ENCODE measurements at regions not wholly inside any gene's neighbourhood (a gene's known extent, or its start where the extent isn't known, plus 50 kb on each side); places are given as distances from the start of the nearest gene placed in this dataset.

GRCh38 chr4:38495446-38495845 lies 168.6 kb upstream of the KLF3 start:
- no peaks in the 10 kb centered on the region for H3K4me1 ChIP-seq (ENCODE audit: control insufficient read depth in 2 of 2, insufficient read depth in 2 of 2, low read length in 1 of 2)
- H3K9me3 ChIP-seq (ENCODE audit: control insufficient read depth in 2 of 2, insufficient read depth in 1 of 2, low read depth in 1 of 2, low read length in 1 of 2): no peaks in the 10 kb centered on the region
- no peaks in the 10 kb centered on the region for H3K27me3 ChIP-seq (ENCODE audit: control insufficient read depth in 1 of 2, insufficient read depth in 2 of 2, low read length in 2 of 2)
- no peaks in the 10 kb centered on the region for H3K36me3 ChIP-seq (ENCODE audit: control insufficient read depth in 2 of 2, insufficient read depth in 2 of 2, low read length in 1 of 2)
- WGBS, 2 donors: 70 to 78% methylated on average over 3 of the region's 3 CpGs
- H3K4me3 ChIP-seq (ENCODE audit: low read depth in 1 of 2, low read length in 2 of 2): no peak overlapping the region
- no peak overlapping the region for H3K27ac ChIP-seq (ENCODE audit: low read depth in 2 of 2, low read length in 1 of 2)

- WGBS, 2 donors: 44 to 61% methylated on average over 3 of the region's 3 CpGs
- H3K4me1 ChIP-seq (ENCODE audit: control insufficient read depth in 2 of 2, insufficient read depth in 2 of 2, low read length in 1 of 2): no peaks in the 10 kb centered on the region
- no peak overlapping the region for H3K4me3 ChIP-seq (ENCODE audit: low read depth in 1 of 2, low read length in 2 of 2)
- no peaks in the 10 kb centered on the region for H3K9me3 ChIP-seq (ENCODE audit: control insufficient read depth in 2 of 2, insufficient read depth in 1 of 2, low read depth in 1 of 2, low read length in 1 of 2)
- no peaks in the 10 kb centered on the region for H3K36me3 ChIP-seq (ENCODE audit: control insufficient read depth in 2 of 2, insufficient read depth in 2 of 2, low read length in 1 of 2)
- no peak overlapping the region for H3K27ac ChIP-seq (ENCODE audit: low read depth in 2 of 2, low read length in 1 of 2)
- no peaks in the 10 kb centered on the region for H3K27me3 ChIP-seq (ENCODE audit: control insufficient read depth in 1 of 2, insufficient read depth in 2 of 2, low read length in 2 of 2)
These were observed 166.9 kb upstream of the KLF3 start for GRCh38 chr4:38497121-38497520.

GRCh38 chr4:38499101-38499500 lies 164.9 kb upstream of the KLF3 start:
- Histone ChIP-seq H3K4me3 (ENCODE audit: low read depth in 1 of 2, low read length in 2 of 2) (no peak overlapping the region), H3K27me3 (ENCODE audit: control insufficient read depth in 1 of 2, insufficient read depth in 2 of 2, low read length in 2 of 2) (no peaks in the 10 kb centered on the region), H3K27ac (ENCODE audit: low read depth in 2 of 2, low read length in 1 of 2) (no peak overlapping the region), H3K9me3 (ENCODE audit: control insufficient read depth in 2 of 2, insufficient read depth in 1 of 2, low read depth in 1 of 2, low read length in 1 of 2) (no peaks in the 10 kb centered on the region), H3K36me3 (ENCODE audit: control insufficient read depth in 2 of 2, insufficient read depth in 2 of 2, low read length in 1 of 2) (no peaks in the 10 kb centered on the region), H3K4me1 (ENCODE audit: control insufficient read depth in 2 of 2, insufficient read depth in 2 of 2, low read length in 1 of 2) (no peaks in the 10 kb centered on the region)
- 83 to 89% methylated on average over 1 of the region's 1 CpG for WGBS, 2 donors

GRCh38 chr4:38500433-38500832 lies 163.6 kb upstream of the KLF3 start:
- no peaks in the 10 kb centered on the region for H3K27me3 ChIP-seq (ENCODE audit: control insufficient read depth in 1 of 2, insufficient read depth in 2 of 2, low read length in 2 of 2)
- H3K27ac ChIP-seq (ENCODE audit: low read depth in 2 of 2, low read length in 1 of 2): no peak overlapping the region
- WGBS, 2 donors: 93 to 94% methylated on average over 2 of the region's 2 CpGs
- H3K36me3 ChIP-seq (ENCODE audit: control insufficient read depth in 2 of 2, insufficient read depth in 2 of 2, low read length in 1 of 2): no peaks in the 10 kb centered on the region
- H3K9me3 ChIP-seq (ENCODE audit: control insufficient read depth in 2 of 2, insufficient read depth in 1 of 2, low read depth in 1 of 2, low read length in 1 of 2): no peaks in the 10 kb centered on the region
- no peak overlapping the region for H3K4me3 ChIP-seq (ENCODE audit: low read depth in 1 of 2, low read length in 2 of 2)
- no peaks in the 10 kb centered on the region for H3K4me1 ChIP-seq (ENCODE audit: control insufficient read depth in 2 of 2, insufficient read depth in 2 of 2, low read length in 1 of 2)

- Histone ChIP-seq H3K27me3 (ENCODE audit: control insufficient read depth in 1 of 2, insufficient read depth in 2 of 2, low read length in 2 of 2) (no peaks in the 10 kb centered on the region), H3K27ac (ENCODE audit: low read depth in 2 of 2, low read length in 1 of 2) (no peak overlapping the region), H3K4me3 (ENCODE audit: low read depth in 1 of 2, low read length in 2 of 2) (no peak overlapping the region), H3K9me3 (ENCODE audit: control insufficient read depth in 2 of 2, insufficient read depth in 1 of 2, low read depth in 1 of 2, low read length in 1 of 2) (no peaks in the 10 kb centered on the region), H3K4me1 (ENCODE audit: control insufficient read depth in 2 of 2, insufficient read depth in 2 of 2, low read length in 1 of 2) (no peaks in the 10 kb centered on the region), H3K36me3 (ENCODE audit: control insufficient read depth in 2 of 2, insufficient read depth in 2 of 2, low read length in 1 of 2) (no peaks in the 10 kb centered on the region)
- WGBS, 2 donors: 86 to 88% methylated on average over 2 of the region's 2 CpGs
These were observed 162.3 kb upstream of the KLF3 start for GRCh38 chr4:38501698-38502097.

GRCh38 chr4:38503689-38504395 lies 160.2 kb upstream of the KLF3 start:
- H3K4me1 ChIP-seq (ENCODE audit: control insufficient read depth in 2 of 2, insufficient read depth in 2 of 2, low read length in 1 of 2): no peaks in the 10 kb centered on the region
- H3K4me3 ChIP-seq (ENCODE audit: low read depth in 1 of 2, low read length in 2 of 2): no peak overlapping the region
- WGBS, 2 donors: 80 to 82% methylated on average over 6 of the region's 6 CpGs
- H3K9me3 ChIP-seq (ENCODE audit: control insufficient read depth in 2 of 2, insufficient read depth in 1 of 2, low read depth in 1 of 2, low read length in 1 of 2): no peaks in the 10 kb centered on the region
- H3K36me3 ChIP-seq (ENCODE audit: control insufficient read depth in 2 of 2, insufficient read depth in 2 of 2, low read length in 1 of 2): no peaks in the 10 kb centered on the region
- no peak overlapping the region for H3K27ac ChIP-seq (ENCODE audit: low read depth in 2 of 2, low read length in 1 of 2)
- H3K27me3 ChIP-seq (ENCODE audit: control insufficient read depth in 1 of 2, insufficient read depth in 2 of 2, low read length in 2 of 2): no peaks in the 10 kb centered on the region

- 96 to 97% methylated on average over 2 of the region's 2 CpGs for WGBS, 2 donors
- Histone ChIP-seq H3K9me3 (ENCODE audit: control insufficient read depth in 2 of 2, insufficient read depth in 1 of 2, low read depth in 1 of 2, low read length in 1 of 2) (no peaks in the 10 kb centered on the region), H3K4me3 (ENCODE audit: low read depth in 1 of 2, low read length in 2 of 2) (no peak overlapping the region), H3K4me1 (ENCODE audit: control insufficient read depth in 2 of 2, insufficient read depth in 2 of 2, low read length in 1 of 2) (no peaks in the 10 kb centered on the region), H3K27me3 (ENCODE audit: control insufficient read depth in 1 of 2, insufficient read depth in 2 of 2, low read length in 2 of 2) (no peaks in the 10 kb centered on the region), H3K27ac (ENCODE audit: low read depth in 2 of 2, low read length in 1 of 2) (no peak overlapping the region), H3K36me3 (ENCODE audit: control insufficient read depth in 2 of 2, insufficient read depth in 2 of 2, low read length in 1 of 2) (no peaks in the 10 kb centered on the region)
These were observed 159.6 kb upstream of the KLF3 start for GRCh38 chr4:38504396-38504715.

GRCh38 chr4:38509551-38509950 lies 154.4 kb upstream of the KLF3 start:
- Histone ChIP-seq H3K27ac (ENCODE audit: low read depth in 2 of 2, low read length in 1 of 2) (no peak overlapping the region), H3K27me3 (ENCODE audit: control insufficient read depth in 1 of 2, insufficient read depth in 2 of 2, low read length in 2 of 2) (no peaks in the 10 kb centered on the region), H3K4me3 (ENCODE audit: low read depth in 1 of 2, low read length in 2 of 2) (no peak overlapping the region), H3K36me3 (ENCODE audit: control insufficient read depth in 2 of 2, insufficient read depth in 2 of 2, low read length in 1 of 2) (no peaks in the 10 kb centered on the region), H3K9me3 (ENCODE audit: control insufficient read depth in 2 of 2, insufficient read depth in 1 of 2, low read depth in 1 of 2, low read length in 1 of 2) (no peaks in the 10 kb centered on the region), H3K4me1 (ENCODE audit: control insufficient read depth in 2 of 2, insufficient read depth in 2 of 2, low read length in 1 of 2) (no peaks in the 10 kb centered on the region)
- WGBS, 2 donors: 76 to 91% methylated on average over 5 of the region's 5 CpGs

GRCh38 chr4:38510201-38510600 lies 153.8 kb upstream of the KLF3 start:
- H3K9me3 ChIP-seq (ENCODE audit: control insufficient read depth in 2 of 2, insufficient read depth in 1 of 2, low read depth in 1 of 2, low read length in 1 of 2): no peaks in the 10 kb centered on the region
- 95 to 96% methylated on average over 2 of the region's 2 CpGs for WGBS, 2 donors
- H3K4me1 ChIP-seq (ENCODE audit: control insufficient read depth in 2 of 2, insufficient read depth in 2 of 2, low read length in 1 of 2): no peaks in the 10 kb centered on the region
- no peaks in the 10 kb centered on the region for H3K36me3 ChIP-seq (ENCODE audit: control insufficient read depth in 2 of 2, insufficient read depth in 2 of 2, low read length in 1 of 2)
- no peak overlapping the region for H3K4me3 ChIP-seq (ENCODE audit: low read depth in 1 of 2, low read length in 2 of 2)
- no peak overlapping the region for H3K27ac ChIP-seq (ENCODE audit: low read depth in 2 of 2, low read length in 1 of 2)
- no peaks in the 10 kb centered on the region for H3K27me3 ChIP-seq (ENCODE audit: control insufficient read depth in 1 of 2, insufficient read depth in 2 of 2, low read length in 2 of 2)

GRCh38 chr4:38511702-38512101 lies 152.3 kb upstream of the KLF3 start:
- no peaks in the 10 kb centered on the region for H3K4me1 ChIP-seq (ENCODE audit: control insufficient read depth in 2 of 2, insufficient read depth in 2 of 2, low read length in 1 of 2)
- 87 to 89% methylated on average over 5 of the region's 5 CpGs for WGBS, 2 donors
- H3K27me3 ChIP-seq (ENCODE audit: control insufficient read depth in 1 of 2, insufficient read depth in 2 of 2, low read length in 2 of 2): no peaks in the 10 kb centered on the region
- H3K27ac ChIP-seq (ENCODE audit: low read depth in 2 of 2, low read length in 1 of 2): no peak overlapping the region
- H3K4me3 ChIP-seq (ENCODE audit: low read depth in 1 of 2, low read length in 2 of 2): no peak overlapping the region
- H3K9me3 ChIP-seq (ENCODE audit: control insufficient read depth in 2 of 2, insufficient read depth in 1 of 2, low read depth in 1 of 2, low read length in 1 of 2): no peaks in the 10 kb centered on the region
- H3K36me3 ChIP-seq (ENCODE audit: control insufficient read depth in 2 of 2, insufficient read depth in 2 of 2, low read length in 1 of 2): no peaks in the 10 kb centered on the region

Data from esophagus (tissue), 2 donors.